GM23248 (cell line): ENCODE measurements at regions not wholly inside any gene's neighbourhood (a gene's known extent, or its start where the extent isn't known, plus 50 kb on each side); places are given as distances from the start of the nearest gene placed in this dataset.

Experiments
- DNase-seq: peaks from one replicate; pipeline ENCODE4 v3.0.0-alpha.2; 2015
- H2AFZ ChIP-seq: fragments of 200-600 bp; sonication (generic); 2 replicates; pipeline ENCODE4 v1.6.1; 2016; ENCODE audit warnings: antibody characterized with exemption
- H3F3A ChIP-seq: fragments of 200-600 bp; sonication (generic); 2 replicates; pipeline ENCODE4 v1.6.1; 2016; ENCODE audit warnings: mild to moderate bottlenecking, antibody characterized with exemption, mixed run types; ENCODE audit not compliant: insufficient read depth
- H3K27ac ChIP-seq: fragments of 200-600 bp; sonication (generic); 2 replicates; pipeline ENCODE4 v1.5.1; 2016; ENCODE audit warnings: mild to moderate bottlenecking
- H3K27me3 ChIP-seq: fragments of 200-600 bp; sonication (generic); replicated peaks from 2 replicates; pipeline ENCODE4 v1.6.1; 2016; ENCODE audit warnings: mild to moderate bottlenecking; ENCODE audit not compliant: insufficient read depth
- H3K36me3 ChIP-seq: fragments of 200-600 bp; sonication (generic); 2 replicates; pipeline ENCODE4 v1.6.1; 2016; ENCODE audit warnings: low read depth, mild to moderate bottlenecking
- H3K4me1 ChIP-seq: fragments of 200-600 bp; sonication (generic); 2 replicates; pipeline ENCODE4 v1.6.1; 2016; ENCODE audit warnings: mild to moderate bottlenecking; ENCODE audit not compliant: insufficient read depth
- H3K4me2 ChIP-seq: fragments of 200-600 bp; sonication (generic); one replicate; pipeline ENCODE4 v1.6.1; 2016; ENCODE audit warnings: mild to moderate bottlenecking; ENCODE audit not compliant: unreplicated experiment
- H3K4me3 ChIP-seq: fragments of 200-600 bp; sonication (generic); 2 replicates; pipeline ENCODE4 v1.5.1; 2016; ENCODE audit warnings: mild to moderate bottlenecking
- H3K79me2 ChIP-seq: fragments of 200-600 bp; sonication (generic); 2 replicates; pipeline ENCODE4 v1.6.1; 2016; ENCODE audit warnings: mild to moderate bottlenecking; ENCODE audit not compliant: insufficient read depth
- H3K9ac ChIP-seq: fragments of 200-600 bp; sonication (generic); 2 replicates; pipeline ENCODE4 v1.6.1; 2016; ENCODE audit warnings: mild to moderate bottlenecking
- H3K9me2 ChIP-seq: fragments of 200-600 bp; sonication (generic); 2 replicates; pipeline ENCODE4 v1.6.1; 2016; ENCODE audit warnings: mixed run types, mild to moderate bottlenecking, moderate library complexity; ENCODE audit not compliant: insufficient read depth
- H3K9me3 ChIP-seq: fragments of 200-600 bp; sonication (generic); one replicate; pipeline ENCODE4 v1.6.1; 2017; ENCODE audit warnings: low read depth
- H4K20me1 ChIP-seq: fragments of 200-600 bp; sonication (generic); 2 replicates; pipeline ENCODE4 v1.6.0; 2016; ENCODE audit not compliant: insufficient read depth
- EZH2 ChIP-seq: fragments of 200-600 bp; sonication (generic); IDR thresholded peaks from 2 replicates; pipeline ENCODE4 v1.6.1; 2018; ENCODE audit warnings: antibody characterized with exemption, mild to moderate bottlenecking; ENCODE audit not compliant: insufficient read depth, poor library complexity, severe bottlenecking
- EZH2phosphoT487 ChIP-seq: fragments of 200-600 bp; sonication (generic); IDR thresholded peaks from 2 replicates; pipeline ENCODE4 v1.6.1; 2018; ENCODE audit warnings: antibody characterized with exemption, moderate library complexity, mild to moderate bottlenecking, low read depth; ENCODE audit not compliant: insufficient read depth
- WGBS, 2 experiments: methylation state at CpG; one replicate each; pipeline ENCODE4 v1.1.6; 2015 to 2017; ENCODE audit warnings: low lambda C conversion rate in 2 of 2, low coverage in 1 of 2; ENCODE audit errors: missing lambda C conversion rate in 2 of 2; 5-methylcytosine and 5-hydroxymethylcytosine counted together
- in situ Hi-C: fragments of 300-500 bp; cut with MboI; formaldehyde crosslinking; loops from 2 replicates; pipeline ENCODE4 v1.15.0; 2020

GRCh38 chr13:22130254-22130653 lies 459.4 kb downstream of the FGF9 start:
- Histone ChIP-seq H3K9me3 (no peaks in the 10 kb centered on the region), H3K4me3 (no peak overlapping the region), H2AFZ (no peak overlapping the region), H3K4me2 (no peak overlapping the region), H3K9me2 (no peaks in the 10 kb centered on the region), H3K27ac (no peak overlapping the region), H3K4me1 (no peaks in the 10 kb centered on the region), H3K36me3 (no peaks in the 10 kb centered on the region), H3K27me3 (no peaks in the 10 kb centered on the region; the same call in 1 of the 2 replicates), H3F3A (no peaks in the 10 kb centered on the region), H3K79me2 (no peaks in the 10 kb centered on the region), H4K20me1 (no peaks in the 10 kb centered on the region), H3K9ac (no peak overlapping the region)
- WGBS, 2 experiments: 4 to 11% methylated on average over 1 of the region's 1 CpG
- in situ Hi-C loops: no loop called here
- TF ChIP-seq EZH2 (no peak), EZH2phosphoT487 (no peak)
- DNase-seq: no peak

DNA sequence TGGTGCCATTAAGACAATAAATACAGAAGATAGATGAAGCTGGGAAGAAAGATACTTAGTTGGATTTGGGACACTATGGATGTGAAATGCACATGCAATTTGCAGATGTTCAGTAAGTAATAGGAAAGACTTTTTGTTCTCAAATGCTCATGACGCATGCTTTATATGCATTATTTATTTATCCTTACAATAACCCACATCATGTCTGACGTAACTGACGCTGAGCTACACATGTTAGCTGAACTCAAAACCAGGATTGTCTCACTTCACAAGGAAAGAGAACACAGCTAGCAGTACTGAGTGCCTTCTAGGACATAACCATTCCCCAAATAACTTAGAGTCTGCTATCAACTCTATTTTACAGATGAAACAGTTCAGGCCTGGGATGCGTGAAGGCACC lies 463.4 kb downstream of the FGF9 start:
- H4K20me1 ChIP-seq: no peaks in the 10 kb centered on the region
- no peaks in the 10 kb centered on the region for H3K9me3 ChIP-seq
- no peaks in the 10 kb centered on the region for H3F3A ChIP-seq
- DNase-seq: no peak
- TF ChIP-seq EZH2phosphoT487 (no peak), EZH2 (no peak)
- no peak overlapping the region for H3K27ac ChIP-seq
- H2AFZ ChIP-seq: no peak overlapping the region
- in situ Hi-C loops: no loop called here
- H3K9me2 ChIP-seq: no peaks in the 10 kb centered on the region
- H3K4me2 ChIP-seq: no peak overlapping the region
- H3K79me2 ChIP-seq: no peaks in the 10 kb centered on the region
- no peaks in the 10 kb centered on the region for H3K27me3 ChIP-seq
- H3K4me1 ChIP-seq: no peaks in the 10 kb centered on the region
- H3K9ac ChIP-seq: no peak overlapping the region
- no peak overlapping the region for H3K4me3 ChIP-seq
- WGBS, 2 experiments: 60 to 63% methylated on average over 4 of the region's 4 CpGs
- no peaks in the 10 kb centered on the region for H3K36me3 ChIP-seq

GRCh38 chr13:22135446-22135845 lies 464.6 kb downstream of the FGF9 start:
- Histone ChIP-seq H3K4me2 (no peak overlapping the region), H2AFZ (no peak overlapping the region), H4K20me1 (no peaks in the 10 kb centered on the region), H3K27ac (no peak overlapping the region), H3K9ac (no peak overlapping the region), H3K79me2 (no peaks in the 10 kb centered on the region), H3F3A (no peaks in the 10 kb centered on the region), H3K27me3 (no peaks in the 10 kb centered on the region), H3K4me1 (no peaks in the 10 kb centered on the region), H3K36me3 (no peaks in the 10 kb centered on the region), H3K4me3 (no peak overlapping the region), H3K9me3 (no peaks in the 10 kb centered on the region), H3K9me2 (no peaks in the 10 kb centered on the region)
- no peak for DNase-seq
- TF ChIP-seq EZH2phosphoT487 (no peak), EZH2 (no peak)
- in situ Hi-C loops: no loop called here
- WGBS, 2 experiments: 68 to 75% methylated on average over 6 of the region's 6 CpGs

GRCh38 chr13:22137361-22138050 lies 466.6 kb downstream of the FGF9 start:
- H4K20me1 ChIP-seq: no peaks in the 10 kb centered on the region
- H3F3A ChIP-seq: no peaks in the 10 kb centered on the region
- no peaks in the 10 kb centered on the region for H3K4me1 ChIP-seq
- H3K27ac ChIP-seq: no peak overlapping the region
- WGBS, 2 experiments: 25 to 26% methylated on average over 4 of the region's 4 CpGs
- DNase-seq: no peak
- H3K9ac ChIP-seq: no peak overlapping the region
- TF ChIP-seq EZH2 (no peak), EZH2phosphoT487 (no peak)
- no peaks in the 10 kb centered on the region for H3K79me2 ChIP-seq
- no peaks in the 10 kb centered on the region for H3K36me3 ChIP-seq
- no peak overlapping the region for H3K4me2 ChIP-seq
- H3K4me3 ChIP-seq: no peak overlapping the region
- in situ Hi-C loops: no loop called here
- H3K27me3 ChIP-seq: no peaks in the 10 kb centered on the region
- H3K9me3 ChIP-seq: no peaks in the 10 kb centered on the region
- H2AFZ ChIP-seq: no peak overlapping the region
- no peaks in the 10 kb centered on the region for H3K9me2 ChIP-seq

DNA sequence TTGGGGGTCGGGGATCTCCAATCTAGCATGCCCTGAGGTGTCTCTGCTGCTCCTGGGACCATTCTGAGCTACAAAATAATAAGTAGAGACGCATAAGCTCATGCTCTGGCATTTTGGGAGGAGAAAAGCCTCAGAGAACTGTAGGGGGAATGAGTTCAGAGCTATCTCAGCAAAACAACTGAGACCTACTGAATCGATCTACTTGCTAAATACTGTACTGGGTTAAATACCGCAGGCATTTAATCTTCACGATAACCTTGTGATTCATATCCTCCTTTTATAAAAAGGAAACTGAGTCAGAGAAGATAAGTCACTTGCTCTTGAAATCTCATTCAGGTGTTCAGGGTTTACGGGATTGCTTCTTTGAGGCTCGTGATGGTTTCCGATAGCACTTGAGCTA lies 468.1 kb downstream of the FGF9 start:
- Histone ChIP-seq H3K36me3 (no peaks in the 10 kb centered on the region), H3K4me3 (no peak overlapping the region), H3K9ac (no peak overlapping the region), H4K20me1 (no peaks in the 10 kb centered on the region), H3K9me2 (no peaks in the 10 kb centered on the region), H3K79me2 (no peaks in the 10 kb centered on the region), H3K4me1 (no peaks in the 10 kb centered on the region), H3K4me2 (no peak overlapping the region), H2AFZ (no peak overlapping the region), H3K27ac (no peak overlapping the region), H3K9me3 (no peaks in the 10 kb centered on the region), H3F3A (no peaks in the 10 kb centered on the region), H3K27me3 (no peaks in the 10 kb centered on the region)
- in situ Hi-C loops: no loop called here
- 71% methylated on average over 8 of the region's 8 CpGs for WGBS, 2 experiments
- TF ChIP-seq EZH2 (no peak), EZH2phosphoT487 (no peak)
- DNase-seq: no peak
